H9 (cell line): ENCODE measurements at regions not wholly inside any gene's neighbourhood (a gene's known extent, or its start where the extent isn't known, plus 50 kb on each side); places are given as distances from the start of the nearest gene placed in this dataset.

Source experiments
- DNase-seq: peaks from one replicate; pipeline ENCODE4 v3.0.0-alpha.2; 2017
- H2AFZ ChIP-seq: one replicate; pipeline ENCODE4 v1.6.1; 2013; ENCODE audit warnings: mild to moderate bottlenecking, low read length, control low read depth, moderate library complexity
- H2AK5ac ChIP-seq: 2 replicates; pipeline ENCODE4 v1.6.1; 2013; ENCODE audit warnings: low read length, control low read depth, mixed read lengths; ENCODE audit not compliant: insufficient read length
- H2BK120ac ChIP-seq: one replicate; pipeline ENCODE4 v1.6.1; 2013; ENCODE audit warnings: low read depth, mild to moderate bottlenecking, low read length, control low read depth, inconsistent platforms; ENCODE audit not compliant: poor library complexity, severe bottlenecking
- H2BK12ac ChIP-seq: 2 replicates; pipeline ENCODE4 v1.6.1; 2013; ENCODE audit warnings: low read length, control low read depth, mixed read lengths, low read depth; ENCODE audit not compliant: insufficient read length
- H2BK15ac ChIP-seq: 2 replicates; pipeline ENCODE4 v1.6.1; 2013; ENCODE audit warnings: low read depth, low read length, control low read depth
- H2BK20ac ChIP-seq: one replicate; pipeline ENCODE4 v1.6.1; 2013; ENCODE audit warnings: low read depth, mild to moderate bottlenecking, low read length, control low read depth, inconsistent platforms; ENCODE audit not compliant: poor library complexity, severe bottlenecking
- H2BK5ac ChIP-seq: 2 replicates; pipeline ENCODE4 v1.6.1; 2013; ENCODE audit warnings: low read length, control low read depth, mixed read lengths; ENCODE audit not compliant: insufficient read length
- H3K14ac ChIP-seq: 2 replicates; pipeline ENCODE4 v1.6.1; 2013; ENCODE audit warnings: low read length, control low read depth; ENCODE audit not compliant: insufficient read depth
- H3K18ac ChIP-seq: 2 replicates; pipeline ENCODE4 v1.6.1; 2013; ENCODE audit warnings: low read depth, mild to moderate bottlenecking, mixed read lengths, low read length, control low read depth; ENCODE audit not compliant: insufficient read length
- H3K23ac ChIP-seq: 2 replicates; pipeline ENCODE4 v1.6.1; 2013; ENCODE audit warnings: low read length, control low read depth, mixed read lengths, low read depth; ENCODE audit not compliant: insufficient read length
- H3K23me2 ChIP-seq: 2 replicates; pipeline ENCODE4 v1.6.1; 2013; ENCODE audit warnings: low read depth, mild to moderate bottlenecking, mixed read lengths, low read length, control low read depth; ENCODE audit not compliant: insufficient read length, poor library complexity, severe bottlenecking
- H3K27ac ChIP-seq: 2 replicates; pipeline ENCODE4 v1.5.1; 2013; ENCODE audit warnings: low read length, control low read depth, mixed read lengths, low read depth; ENCODE audit not compliant: insufficient read length
- H3K27me3 ChIP-seq: 2 replicates; pipeline ENCODE4 v1.6.1; 2013; ENCODE audit warnings: low read length, control low read depth, inconsistent platforms; ENCODE audit not compliant: insufficient read depth
- H3K4ac ChIP-seq: 2 replicates; pipeline ENCODE4 v1.6.1; 2013; ENCODE audit warnings: low read depth, mild to moderate bottlenecking, control low read depth, inconsistent platforms, low read length, moderate library complexity
- H3K4me1 ChIP-seq: 2 replicates; pipeline ENCODE4 v1.6.1; 2013; ENCODE audit warnings: low read length, control low read depth, inconsistent platforms; ENCODE audit not compliant: insufficient read depth
- H3K4me2 ChIP-seq: 2 replicates; pipeline ENCODE4 v1.6.1; 2013; ENCODE audit warnings: low read length, control low read depth, mixed read lengths; ENCODE audit not compliant: insufficient read length, insufficient read depth
- H3K56ac ChIP-seq: 2 replicates; pipeline ENCODE4 v1.6.1; 2013; ENCODE audit warnings: low read depth, mild to moderate bottlenecking, mixed read lengths, low read length, control low read depth; ENCODE audit not compliant: insufficient read length
- H3K79me1 ChIP-seq: 2 replicates; pipeline ENCODE4 v1.6.1; 2013; ENCODE audit warnings: low read depth, mild to moderate bottlenecking, moderate library complexity, low read length, control low read depth, inconsistent platforms; ENCODE audit not compliant: insufficient read depth, poor library complexity, severe bottlenecking
- H3K79me2 ChIP-seq: 2 replicates; pipeline ENCODE4 v1.6.1; 2013; ENCODE audit warnings: low read length, control low read depth, inconsistent platforms; ENCODE audit not compliant: insufficient read depth
- H3K9ac ChIP-seq: 2 replicates; pipeline ENCODE4 v1.6.1; 2013; ENCODE audit warnings: low read length, control low read depth, mixed read lengths; ENCODE audit not compliant: insufficient read length; ENCODE audit errors: extremely low read depth
- H3K9me3 ChIP-seq: one replicate; pipeline ENCODE4 v1.6.1; 2013; ENCODE audit warnings: low read depth, low read length, inconsistent platforms; ENCODE audit not compliant: control insufficient read depth
- H3T11ph ChIP-seq: one replicate; pipeline ENCODE4 v1.6.1; 2013; ENCODE audit warnings: mild to moderate bottlenecking, low read length, control low read depth, inconsistent platforms
- H4K20me1 ChIP-seq: one replicate; pipeline ENCODE4 v1.6.1; 2013; ENCODE audit not compliant: control insufficient read depth, insufficient read length, insufficient read depth
- H4K5ac ChIP-seq: 2 replicates; pipeline ENCODE4 v1.6.1; 2013; ENCODE audit warnings: low read depth, mild to moderate bottlenecking, mixed read lengths, low read length, control low read depth; ENCODE audit not compliant: insufficient read length
- H4K8ac ChIP-seq: replicated peaks from 2 replicates; pipeline ENCODE4 v1.6.1; 2013; ENCODE audit warnings: low read length, control low read depth, mixed read lengths, low read depth; ENCODE audit not compliant: insufficient read length
- H4K91ac ChIP-seq: 2 replicates; pipeline ENCODE4 v1.6.1; 2013; ENCODE audit warnings: low read depth, mild to moderate bottlenecking, moderate library complexity, mixed read lengths, low read length, control low read depth; ENCODE audit not compliant: insufficient read length
- H3K27ac Mint-ChIP-seq, 3 experiments: 2 replicates in 2 of 3; 3 replicates in 1 of 3; pipeline ENCODE4 v1.8.0; 2020 to 2021; ENCODE audit warnings: mixed read lengths in 3 of 3, mild to moderate bottlenecking in 1 of 3, moderate library complexity in 1 of 3
- H3K27me3 Mint-ChIP-seq: 2 replicates; pipeline ENCODE4 v1.8.0; 2021; ENCODE audit warnings: low read depth, mild to moderate bottlenecking, moderate library complexity, mixed read lengths
- H3K36me3 Mint-ChIP-seq, 3 experiments: 2 replicates in 2 of 3; 3 replicates in 1 of 3; pipeline ENCODE4 v1.8.0; 2020 to 2021; ENCODE audit warnings: low read depth in 3 of 3, mixed read lengths in 3 of 3; ENCODE audit not compliant: insufficient read depth in 1 of 3
- H3K4me1 Mint-ChIP-seq, 2 experiments: 2 replicates each; pipeline ENCODE4 v1.8.0; 2020; ENCODE audit warnings: mixed read lengths in 2 of 2
- H3K4me3 Mint-ChIP-seq, 2 experiments: 2 replicates in 1 of 2; 3 replicates in 1 of 2; pipeline ENCODE4 v1.8.0; 2020 to 2021; ENCODE audit warnings: mild to moderate bottlenecking in 2 of 2, mixed read lengths in 2 of 2, moderate library complexity in 1 of 2
- H3K9me3 Mint-ChIP-seq, 2 experiments: 2 replicates in 1 of 2; 3 replicates in 1 of 2; pipeline ENCODE4 v1.8.0; 2020; ENCODE audit warnings: mild to moderate bottlenecking in 2 of 2, mixed read lengths in 2 of 2, moderate library complexity in 1 of 2
- CTCF ChIP-seq: fragments of 200-600 bp; sonication (generic); conservative IDR thresholded peaks from 3 replicates; pipeline ENCODE4 v1.8.0; 2021; ENCODE audit warnings: antibody characterized with exemption, mild to moderate bottlenecking
- WGBS: extraction: QIAGEN DNeasy Blood & Tissue Kit; methylation state at CpG from one replicate; pipeline ENCODE4 v1.1.7; 2013; ENCODE audit warnings: missing lambda C conversion rate, low lambda C conversion rate, mixed read lengths; ENCODE audit not compliant: insufficient read length; ENCODE audit errors: extremely low coverage; 5-methylcytosine and 5-hydroxymethylcytosine counted together

- H3K79me1 ChIP-seq, result no peaks in the 10 kb centered on the region
- no peak overlapping the region for H4K91ac ChIP-seq
- no peak overlapping the region for H2AK5ac ChIP-seq
- H2BK20ac ChIP-seq, result no peak overlapping the region
- no peak for TF ChIP-seq CTCF
- no peak overlapping the region for H3K9ac ChIP-seq
- H3K9me3 ChIP-seq, result no peaks in the 10 kb centered on the region
- H2BK120ac ChIP-seq, result no peak overlapping the region
- H3K4me1 ChIP-seq, result no peaks in the 10 kb centered on the region
- no peaks in the 10 kb centered on the region for H3K4me1 Mint-ChIP-seq
- H4K20me1 ChIP-seq, result no peaks in the 10 kb centered on the region
- no peaks in the 10 kb centered on the region for H3K79me2 ChIP-seq
- no peak overlapping the region for H2BK5ac ChIP-seq
- no peak overlapping the region for H3T11ph ChIP-seq
- no peaks in the 10 kb centered on the region for H3K9me3 Mint-ChIP-seq
- no peak overlapping the region for H3K14ac ChIP-seq
- H3K4ac ChIP-seq, result no peak overlapping the region
- no peak overlapping the region for H2AFZ ChIP-seq
- H3K36me3 Mint-ChIP-seq, result peaks cover 0 to 2% (median 0%) of the 10 kb centered on the region in 3 experiments; a peak in 2 of 7 replicates
- H3K18ac ChIP-seq, result no peak overlapping the region
- peak overlapping the region in 2 of 3 experiments; percentile 22 to 60; a peak in 1 of 7 replicates for H3K27ac Mint-ChIP-seq
- no peaks in the 10 kb centered on the region for H3K27me3 Mint-ChIP-seq
- H2BK12ac ChIP-seq, result no peak overlapping the region
- no peak for DNase-seq
- no peak overlapping the region for H4K5ac ChIP-seq
- no peak overlapping the region for H3K4me2 ChIP-seq
- no peak overlapping the region for H4K8ac ChIP-seq
- no peaks in the 10 kb centered on the region for H3K23me2 ChIP-seq
- H3K4me3 Mint-ChIP-seq, result no peak overlapping the region
- WGBS, result 100% methylated on average over 2 of the region's 4 CpGs
- no peak overlapping the region for H3K56ac ChIP-seq
- H3K23ac ChIP-seq, result no peak overlapping the region
- no peaks in the 10 kb centered on the region for H3K27me3 ChIP-seq
- no peak overlapping the region for H3K27ac ChIP-seq
- no peak overlapping the region for H2BK15ac ChIP-seq
These were observed 534.3 kb upstream of the RORB start for GRCh38 chr9:73962792-73963191.
